Right lung (tissue), 2 donors: ENCODE measurements at regions not wholly inside any gene's neighbourhood (a gene's known extent, or its start where the extent isn't known, plus 50 kb on each side); places are given as distances from the start of the nearest gene placed in this dataset.
"Not testable (repeated sequence)": the region's sequence is repeated elsewhere in the genome, so short reads cannot be mapped to it uniquely, and the experiment has no call there.

ENCODE experiments used
- DNase-seq, 2 donors: peaks; one replicate each; pipeline ENCODE4 v3.0.0-alpha.2; 2013

GRCh38 chr12:72162875-72163274 lies 109.3 kb upstream of the TRHDE start:
- no peak for DNase-seq

- no peak for DNase-seq
Observed at GRCh38 chr12:72168851-72169250, 103.3 kb upstream of the TRHDE start.

- no peak for DNase-seq
Observed at GRCh38 chr12:72173974-72174373, 98.2 kb upstream of the TRHDE start.

GRCh38 chr12:72178244-72178643 lies 93.9 kb upstream of the TRHDE start:
- DNase-seq = no peak

GRCh38 chr12:72178871-72179270 lies 93.3 kb upstream of the TRHDE start:
- no peak for DNase-seq

- DNase-seq = no peak
Observed at GRCh38 chr12:72179841-72180240, 92.3 kb upstream of the TRHDE start.

- DNase-seq = not testable (repeated sequence)
Observed at GRCh38 chr12:72184971-72185533, 87.1 kb upstream of the TRHDE start.

GRCh38 chr12:72189266-72189665 lies 82.9 kb upstream of the TRHDE start:
- DNase-seq = no peak

GRCh38 chr12:72191761-72192160 lies 80.4 kb upstream of the TRHDE start:
- DNase-seq = no peak

- no peak for DNase-seq
Observed at GRCh38 chr12:72197790-72198189, 74.4 kb upstream of the TRHDE start.

- DNase-seq = no peak
Observed at GRCh38 chr12:72201457-72201856, 70.7 kb upstream of the TRHDE start.

- no peak for DNase-seq
Observed at GRCh38 chr12:72203764-72204335, 68.3 kb upstream of the TRHDE start.

- DNase-seq = peak in 1 of 2 donors; percentile 9
Observed at GRCh38 chr12:72207079-72207478, 65.1 kb upstream of the TRHDE start.

- DNase-seq = peak; percentile 32
Observed at GRCh38 chr12:72207486-72208409, 64.4 kb upstream of the TRHDE start.

- DNase-seq = no peak
Observed at GRCh38 chr12:72209086-72209485, 63.1 kb upstream of the TRHDE start.

GRCh38 chr12:72214163-72214562 lies 58.0 kb upstream of the TRHDE start:
- peak; percentile 26 to 36 for DNase-seq

- not testable (repeated sequence) for DNase-seq
Observed at GRCh38 chr12:72215287-72215686, 56.9 kb upstream of the TRHDE start.

GRCh38 chr12:72219937-72220336 lies 52.2 kb upstream of the TRHDE start:
- no peak for DNase-seq
